Gastrocnemius medialis (tissue), 4 donors: ENCODE measurements at regions not wholly inside any gene's neighbourhood (a gene's known extent, or its start where the extent isn't known, plus 50 kb on each side); places are given as distances from the start of the nearest gene placed in this dataset.

Experiments used
- POLR2A ChIP-seq, 2 donors: fragments of 450-650 bp; IDR thresholded peaks; one replicate each; pipeline ENCODE4 v1.6.1; 2017; ENCODE audit warnings: antibody characterized with exemption in 2 of 2, mild to moderate bottlenecking in 2 of 2, moderate library complexity in 2 of 2
- TF ChIP-seq, protein P1 (sequence below), 5 experiments: fragments of 450-650 bp in 3 of 5; fragments of 200-600 bp in 2 of 5; sonication (generic) in 2 of 5; IDR thresholded peaks in 4 of 5; conservative IDR thresholded peaks in 1 of 5; 1 replicate in 4 of 5; 2 replicates in 1 of 5; pipeline ENCODE4 v1.5.1; 2016 to 2019; ENCODE audit warnings: antibody characterized with exemption in 5 of 5, mild to moderate bottlenecking in 3 of 5, moderate library complexity in 3 of 5

DNA sequence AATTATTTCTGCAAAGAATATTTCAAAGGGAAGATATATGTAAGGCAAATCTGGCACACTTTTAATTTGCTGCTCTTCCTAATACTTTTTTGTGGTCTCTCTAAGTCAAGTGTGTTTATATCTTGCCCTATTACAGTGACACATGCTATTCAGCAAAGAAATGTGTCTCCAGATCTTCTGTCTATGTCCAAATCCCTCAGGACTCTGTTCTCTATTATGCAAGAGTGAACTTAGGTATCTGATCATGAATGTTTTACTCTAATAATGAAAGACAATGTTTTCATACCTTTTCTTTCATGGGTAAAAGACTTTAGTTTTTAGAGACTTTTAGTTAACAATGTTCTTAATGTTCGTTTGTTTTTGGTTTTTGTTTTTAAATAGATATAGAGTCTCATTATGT is 255.4 kb upstream of the DAB2 start:
- TF ChIP-seq, protein P1, sequence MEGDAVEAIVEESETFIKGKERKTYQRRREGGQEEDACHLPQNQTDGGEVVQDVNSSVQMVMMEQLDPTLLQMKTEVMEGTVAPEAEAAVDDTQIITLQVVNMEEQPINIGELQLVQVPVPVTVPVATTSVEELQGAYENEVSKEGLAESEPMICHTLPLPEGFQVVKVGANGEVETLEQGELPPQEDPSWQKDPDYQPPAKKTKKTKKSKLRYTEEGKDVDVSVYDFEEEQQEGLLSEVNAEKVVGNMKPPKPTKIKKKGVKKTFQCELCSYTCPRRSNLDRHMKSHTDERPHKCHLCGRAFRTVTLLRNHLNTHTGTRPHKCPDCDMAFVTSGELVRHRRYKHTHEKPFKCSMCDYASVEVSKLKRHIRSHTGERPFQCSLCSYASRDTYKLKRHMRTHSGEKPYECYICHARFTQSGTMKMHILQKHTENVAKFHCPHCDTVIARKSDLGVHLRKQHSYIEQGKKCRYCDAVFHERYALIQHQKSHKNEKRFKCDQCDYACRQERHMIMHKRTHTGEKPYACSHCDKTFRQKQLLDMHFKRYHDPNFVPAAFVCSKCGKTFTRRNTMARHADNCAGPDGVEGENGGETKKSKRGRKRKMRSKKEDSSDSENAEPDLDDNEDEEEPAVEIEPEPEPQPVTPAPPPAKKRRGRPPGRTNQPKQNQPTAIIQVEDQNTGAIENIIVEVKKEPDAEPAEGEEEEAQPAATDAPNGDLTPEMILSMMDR (IDR thresholded peaks at IDR 0.05 in 4 of 5, conservative IDR thresholded peaks at IDR 0.05 in 1 of 5) = no peak
- TF ChIP-seq POLR2A (IDR thresholded peaks at IDR 0.05) = no peak
